ENCODE measurements at regions not wholly inside any gene's neighbourhood (a gene's known extent, or its start where the extent isn't known, plus 50 kb on each side); places are given as distances from the start of the nearest gene placed in this dataset.

GRCh38 chr4:141387299-141387698 lies 166.6 kb downstream of the ZNF330 start:
- TF ChIP-seq, protein P1, sequence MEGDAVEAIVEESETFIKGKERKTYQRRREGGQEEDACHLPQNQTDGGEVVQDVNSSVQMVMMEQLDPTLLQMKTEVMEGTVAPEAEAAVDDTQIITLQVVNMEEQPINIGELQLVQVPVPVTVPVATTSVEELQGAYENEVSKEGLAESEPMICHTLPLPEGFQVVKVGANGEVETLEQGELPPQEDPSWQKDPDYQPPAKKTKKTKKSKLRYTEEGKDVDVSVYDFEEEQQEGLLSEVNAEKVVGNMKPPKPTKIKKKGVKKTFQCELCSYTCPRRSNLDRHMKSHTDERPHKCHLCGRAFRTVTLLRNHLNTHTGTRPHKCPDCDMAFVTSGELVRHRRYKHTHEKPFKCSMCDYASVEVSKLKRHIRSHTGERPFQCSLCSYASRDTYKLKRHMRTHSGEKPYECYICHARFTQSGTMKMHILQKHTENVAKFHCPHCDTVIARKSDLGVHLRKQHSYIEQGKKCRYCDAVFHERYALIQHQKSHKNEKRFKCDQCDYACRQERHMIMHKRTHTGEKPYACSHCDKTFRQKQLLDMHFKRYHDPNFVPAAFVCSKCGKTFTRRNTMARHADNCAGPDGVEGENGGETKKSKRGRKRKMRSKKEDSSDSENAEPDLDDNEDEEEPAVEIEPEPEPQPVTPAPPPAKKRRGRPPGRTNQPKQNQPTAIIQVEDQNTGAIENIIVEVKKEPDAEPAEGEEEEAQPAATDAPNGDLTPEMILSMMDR (conservative IDR thresholded peaks at IDR 0.05): no peak
- TF ChIP-seq EZH2 (IDR thresholded peaks at IDR 0.05; ENCODE audit: low read depth): no peak
